GM21526 (cell line): ENCODE measurements at regions not wholly inside any gene's neighbourhood (a gene's known extent, or its start where the extent isn't known, plus 50 kb on each side); places are given as distances from the start of the nearest gene placed in this dataset.
"Not testable (repeated sequence)": the region's sequence is repeated elsewhere in the genome, so short reads cannot be mapped to it uniquely, and the experiment has no call there.

Source experiments
- ATAC-seq: cut with Tn5 transposase; IDR thresholded peaks from one replicate; pipeline ENCODE4 v1.9.1; 2021; ENCODE audit warnings: moderate library complexity; ENCODE audit not compliant: unreplicated experiment, low FRiP score

DNA sequence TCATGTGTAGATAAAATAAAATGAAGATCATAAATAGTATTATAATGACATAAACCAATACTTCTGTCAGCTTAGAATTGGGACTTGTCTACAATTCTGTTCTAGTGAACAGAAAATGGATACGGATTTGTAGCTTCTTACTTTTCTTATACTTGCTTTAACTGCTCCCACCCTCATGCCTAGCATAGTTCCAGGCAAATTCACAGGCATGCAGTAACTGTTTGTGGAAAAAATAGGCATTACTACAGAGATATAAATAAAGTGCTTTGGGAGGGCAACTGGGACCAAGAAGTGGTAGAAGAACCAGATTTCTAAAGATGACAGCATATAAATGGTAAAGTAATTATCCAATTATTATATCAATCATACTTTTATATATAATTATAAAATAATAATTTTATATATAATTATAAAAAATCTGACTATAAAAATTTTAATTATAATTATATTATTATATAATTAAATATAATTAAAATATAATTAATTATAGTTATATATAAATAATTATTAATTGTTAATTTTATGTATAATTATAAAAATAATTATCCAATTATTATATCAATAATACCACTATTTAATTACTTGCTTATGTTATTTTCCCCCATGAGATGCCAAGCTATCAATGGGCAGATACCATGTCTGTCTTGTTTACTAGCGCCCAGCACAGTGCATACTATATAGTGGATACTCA, 144.1 kb downstream of the NOC3L start:
- no peak for ATAC-seq

DNA sequence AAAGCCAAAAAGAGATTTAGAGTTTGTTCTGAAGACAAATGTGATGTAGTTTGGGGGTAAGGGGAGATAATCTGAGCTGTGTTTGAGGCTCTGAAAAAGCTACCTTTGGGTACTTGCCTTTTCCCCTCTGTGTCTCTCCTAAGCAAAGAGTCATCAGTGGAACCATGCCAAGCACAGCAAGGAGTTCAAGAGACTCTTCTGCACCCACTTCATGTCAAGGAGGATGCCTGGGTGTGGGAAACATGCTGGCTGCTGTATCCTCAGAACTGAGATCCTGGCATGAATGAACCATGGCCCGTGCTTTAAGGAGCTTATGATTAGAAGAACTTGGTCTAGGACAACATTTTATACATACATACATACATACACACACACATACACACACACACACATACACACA, 142.9 kb downstream of the NOC3L start:
- no peak for ATAC-seq

GRCh38 chr10:94220717-94221116, 142.0 kb downstream of the NOC3L start:
- no peak for ATAC-seq

- no peak for ATAC-seq
Observed at GRCh38 chr10:94223702-94224370, 138.9 kb downstream of the NOC3L start.

GRCh38 chr10:94224656-94225055, 138.1 kb downstream of the NOC3L start:
- no peak for ATAC-seq

GRCh38 chr10:94225589-94225988, 137.2 kb downstream of the NOC3L start:
- ATAC-seq, result no peak

DNA sequence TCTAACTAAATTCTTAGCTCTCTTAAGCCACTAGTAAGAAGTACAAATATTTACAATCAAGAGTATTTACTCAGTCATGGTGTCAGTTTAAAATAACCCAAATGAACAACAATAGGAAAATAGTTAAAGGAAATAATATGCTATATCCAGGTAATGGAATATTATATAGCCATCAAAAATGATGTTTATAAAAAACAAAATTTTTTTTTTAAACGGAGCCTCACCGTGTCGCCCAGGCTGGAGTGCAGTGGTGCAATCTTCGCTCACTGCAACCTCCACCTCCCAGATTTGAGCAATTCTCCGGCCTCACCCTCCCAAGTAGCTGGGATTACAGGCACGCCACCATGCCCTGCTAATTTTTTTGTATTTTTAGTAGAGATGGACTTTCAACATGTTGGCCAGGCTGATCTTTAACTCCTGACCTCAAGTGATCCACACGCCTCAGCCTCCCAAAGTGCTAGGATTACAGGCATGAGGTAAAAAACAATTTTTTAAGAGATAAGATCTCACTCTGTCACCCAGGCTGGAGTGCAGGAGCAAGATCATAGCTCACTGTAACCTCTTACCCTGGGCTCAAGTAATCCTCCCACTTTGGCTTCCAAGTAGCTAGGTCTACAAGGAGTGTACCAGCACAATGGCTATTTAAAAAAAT, 132.5 kb downstream of the NOC3L start:
- ATAC-seq, result no peak

DNA sequence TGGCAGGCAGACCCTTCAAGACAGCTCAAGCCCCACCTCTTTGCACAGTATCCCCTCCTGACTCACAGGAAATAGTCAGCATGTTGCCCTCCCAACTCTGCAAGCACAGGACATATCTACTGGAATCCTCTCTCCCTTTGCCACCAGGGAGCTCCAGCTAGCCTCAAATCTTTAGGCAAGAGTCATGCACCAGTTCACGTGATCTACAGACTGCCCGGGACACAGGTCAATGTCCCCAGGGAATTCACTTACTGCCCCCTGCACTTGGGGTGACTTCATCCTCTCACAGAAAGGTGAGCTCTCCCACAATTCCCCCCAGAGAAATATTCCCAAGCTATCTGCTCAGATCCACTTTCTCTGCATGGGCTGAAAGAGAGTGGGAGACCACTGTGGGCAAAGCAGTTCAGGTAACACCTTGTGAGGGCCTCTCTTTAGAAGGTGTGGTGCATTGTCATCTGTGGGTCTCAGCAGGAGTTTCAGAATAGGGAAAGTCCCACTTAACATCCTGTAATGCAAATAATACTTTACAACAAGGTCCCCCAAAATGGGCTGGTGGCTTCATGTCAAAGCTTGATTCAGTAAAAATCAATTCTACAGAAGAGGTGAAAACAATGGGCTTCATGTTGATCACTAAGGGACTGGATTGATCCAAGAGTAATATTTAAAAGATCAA, 129.9 kb downstream of the NOC3L start:
- ATAC-seq, result no peak

- ATAC-seq, result no peak
Observed at GRCh38 chr10:94235461-94235860, 127.3 kb downstream of the NOC3L start.

- ATAC-seq, result no peak
Observed at GRCh38 chr10:94238006-94238617, 124.6 kb downstream of the NOC3L start.

DNA sequence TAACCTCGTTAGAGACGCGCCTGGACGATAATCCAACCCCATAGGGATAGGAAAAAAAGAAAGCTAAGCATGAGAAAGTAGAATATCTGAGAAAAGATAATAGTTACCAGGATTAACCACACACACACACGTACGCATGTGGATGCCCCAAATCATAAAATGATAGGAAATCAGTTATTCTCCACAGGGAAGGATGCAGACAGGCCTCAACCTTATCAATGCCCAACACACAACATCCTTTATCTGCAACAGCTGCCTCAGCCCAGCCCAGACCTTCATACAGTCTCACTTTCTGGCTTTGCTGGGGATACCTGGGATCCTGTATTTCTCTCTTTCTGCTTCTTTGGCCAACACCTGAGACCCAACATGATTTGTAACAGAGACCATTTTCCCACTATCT, 123.0 kb downstream of the NOC3L start:
- no peak for ATAC-seq

- ATAC-seq, result no peak
Observed at GRCh38 chr10:94240491-94240890, 122.2 kb downstream of the NOC3L start.

DNA sequence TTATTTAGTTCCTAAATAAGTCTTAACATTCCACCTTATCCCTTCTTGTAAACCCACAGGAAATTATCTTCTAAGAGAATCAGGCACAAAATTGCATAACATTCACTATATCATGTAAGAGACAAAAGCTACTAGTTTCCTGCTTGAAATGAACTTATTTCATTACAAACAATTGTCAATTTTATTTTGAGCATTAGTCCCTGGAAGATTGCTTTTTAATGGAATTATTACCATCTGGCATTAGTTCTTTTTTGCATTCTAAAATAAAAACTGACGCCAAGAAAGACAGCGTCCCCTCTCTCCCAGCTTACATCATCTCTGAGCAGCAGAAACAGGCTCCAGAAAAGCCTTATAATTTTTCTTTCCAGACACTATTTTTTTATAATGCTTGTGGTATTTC, 121.8 kb downstream of the NOC3L start:
- no peak for ATAC-seq

DNA sequence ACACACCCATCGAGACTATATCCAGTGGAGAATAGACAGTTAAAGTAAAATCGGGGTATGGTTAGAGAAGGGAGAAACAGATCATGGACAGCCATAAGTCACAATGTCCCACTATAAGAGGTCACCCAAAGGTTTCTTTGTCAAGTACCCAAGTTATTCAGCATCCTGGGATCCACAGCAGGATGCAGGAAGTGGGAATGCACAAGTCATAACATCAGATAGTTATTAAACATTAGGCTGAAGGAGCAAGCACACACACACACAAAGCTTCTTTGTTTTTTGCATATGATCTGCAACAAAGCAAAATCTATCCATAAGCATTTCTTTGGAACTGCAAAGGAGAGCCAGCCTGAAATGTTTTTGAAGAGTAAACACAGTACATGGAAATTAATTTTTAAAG, 111.6 kb downstream of the NOC3L start:
- ATAC-seq, result no peak

GRCh38 chr10:94251568-94251967, 111.2 kb downstream of the NOC3L start:
- ATAC-seq, result no peak

DNA sequence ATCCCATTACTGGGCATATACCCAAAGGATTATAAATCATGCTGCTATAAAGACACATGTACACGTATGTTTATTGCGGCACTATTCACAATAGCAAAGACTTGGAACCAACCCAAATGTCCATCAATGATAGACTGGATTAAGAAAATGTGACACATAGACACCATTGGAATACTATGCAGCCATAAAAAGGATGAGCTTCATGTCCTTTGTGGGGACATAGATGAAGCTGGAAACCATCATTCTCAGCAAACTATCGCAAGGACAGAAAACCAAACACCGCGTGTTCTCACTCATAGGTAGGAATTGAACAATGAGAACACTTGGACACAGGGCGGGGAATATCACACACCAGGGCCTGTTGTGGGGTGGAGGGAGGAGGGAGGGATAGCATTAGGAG, 105.3 kb downstream of the NOC3L start:
- not testable (repeated sequence) for ATAC-seq

GRCh38 chr10:94260455-94260854, 102.3 kb downstream of the NOC3L start:
- ATAC-seq, result no peak

- ATAC-seq, result no peak
Observed at GRCh38 chr10:94264085-94264484, 98.7 kb downstream of the NOC3L start.

- ATAC-seq, result no peak
Observed at GRCh38 chr10:94266091-94266490, 96.6 kb downstream of the NOC3L start.

GRCh38 chr10:94268652-94269051, 94.1 kb downstream of the NOC3L start:
- ATAC-seq, result no peak
